GM12878 (cell line): ENCODE measurements at regions not wholly inside any gene's neighbourhood (a gene's known extent, or its start where the extent isn't known, plus 50 kb on each side); places are given as distances from the start of the nearest gene placed in this dataset.

ENCODE experiments used
- ATAC-seq: fragments of 200-7000 bp; cut with Tn5 transposase; 3 replicates; pipeline ENCODE4 v1.9.1; 2020; ENCODE audit warnings: mild to moderate bottlenecking, moderate library complexity
- BruUV-seq: library from RNA; stranded (reverse); fragments of 400-500 nt; replicated peaks from 2 replicates; lab custom pipeline; 2021; lab: Mats Ljungman, UMichigan
- CTCF ChIA-PET: fragments of 300-600 bp; sonication (Branson Sonifier 250); formaldehyde crosslinking; extraction: SDS; loops from one replicate; lab custom pipeline; 2021; ENCODE audit warnings: inconsistent platforms; lab: Yijun Ruan, JAX
- POLR2A ChIA-PET: fragments of 350-600 bp; formaldehyde crosslinking; extraction: SDS; loops from one replicate; lab custom pipeline; 2021; ENCODE audit warnings: inconsistent platforms; lab: Charles Lee
- RAD21 ChIA-PET: fragments of 300-600 bp; sonication (Branson Sonifier 250); formaldehyde crosslinking; loops from one replicate; lab custom pipeline; 2023; ENCODE audit warnings: antibody characterized with exemption; ENCODE audit not compliant: unreplicated experiment; lab: Charles Lee
- SMC1A ChIA-PET: fragments of 300-600 bp; sonication (Branson Sonifier 250); formaldehyde crosslinking; loops from one replicate; lab custom pipeline; 2023; ENCODE audit not compliant: unreplicated experiment, uncharacterized antibody; lab: Charles Lee
- DNase-seq: peaks from one replicate; pipeline ENCODE4 v3.0.0-alpha.2; 2011; ENCODE audit warnings: low read depth, low spot score
- FAIRE-seq: peaks from 3 replicates; lab custom pipeline; 2011; peaks lifted over from hg19 to GRCh38; lab: Jason Lieb, UNC
- H2AFZ ChIP-seq: 2 replicates; pipeline ENCODE4 v1.6.0; 2011; ENCODE audit warnings: low read depth, low read length, control low read depth; ENCODE audit not compliant: control insufficient read depth
- H3K27ac ChIP-seq: 2 replicates; pipeline ENCODE4 v1.5.1; 2011; ENCODE audit warnings: control low read depth; ENCODE audit not compliant: control insufficient read depth, insufficient read depth
- H3K27me3 ChIP-seq, 2 experiments: replicated peaks in 1 of 2; 2 replicates each; pipeline versions ENCODE4 v1.6.0 to v1.6.1; 2011; ENCODE audit warnings: low read length in 1 of 2; ENCODE audit not compliant: control insufficient read depth in 2 of 2, insufficient read depth in 2 of 2
- H3K36me3 ChIP-seq, 2 experiments: 2 replicates each; pipeline ENCODE4 v1.5.1; 2011; ENCODE audit warnings: low read length in 1 of 2; ENCODE audit not compliant: control insufficient read depth in 2 of 2, insufficient read depth in 2 of 2
- H3K4me1 ChIP-seq: 2 replicates; pipeline ENCODE4 v1.6.1; 2011; ENCODE audit warnings: mild to moderate bottlenecking, low read length, moderate library complexity, mixed read lengths; ENCODE audit not compliant: control insufficient read depth, insufficient read depth
- H3K4me2 ChIP-seq: 2 replicates; pipeline ENCODE4 v1.6.0; 2011; ENCODE audit warnings: control low read depth; ENCODE audit not compliant: control insufficient read depth, insufficient read depth
- H3K4me3 ChIP-seq: fragments of 200-600 bp; sonication (generic); 2 replicates; pipeline ENCODE4 v1.5.1; 2016
- H3K79me2 ChIP-seq: 2 replicates; pipeline ENCODE4 v1.6.0; 2011; ENCODE audit warnings: low read length; ENCODE audit not compliant: control insufficient read depth, insufficient read depth
- H3K9ac ChIP-seq: 2 replicates; pipeline ENCODE4 v1.8.0; 2011; ENCODE audit warnings: low read length, control low read depth, mixed read lengths; ENCODE audit not compliant: control insufficient read depth, insufficient read depth
- H3K9me3 ChIP-seq: replicated peaks from 3 replicates; pipeline ENCODE4 v1.5.1; 2011; ENCODE audit warnings: mild to moderate bottlenecking, low read length; ENCODE audit not compliant: control insufficient read depth, insufficient read depth
- H4K20me1 ChIP-seq: 2 replicates; pipeline ENCODE4 v1.6.0; 2011; ENCODE audit not compliant: control insufficient read depth, insufficient read depth
- ASH2L ChIP-seq: fragments of 300-600, 200-600 bp; sonication (generic); IDR thresholded peaks from 2 replicates; pipeline ENCODE4 v1.6.1; 2017; ENCODE audit warnings: low read depth, mild to moderate bottlenecking, borderline replicate concordance
- ATF2 ChIP-seq: IDR thresholded peaks from 2 replicates; pipeline ENCODE4 v1.6.1; 2012; ENCODE audit warnings: low read length, inconsistent platforms
- CBX5 ChIP-seq: sonication (generic); IDR thresholded peaks from 2 replicates; pipeline ENCODE4 v1.6.1; 2016; ENCODE audit warnings: low read depth, moderate library complexity, mild to moderate bottlenecking, inconsistent platforms
- HCFC1 ChIP-seq: fragments of 150-350 bp; IDR thresholded peaks from 2 replicates; pipeline ENCODE4 v1.6.1; 2014; ENCODE audit warnings: low read length
- POU2F2 ChIP-seq: IDR thresholded peaks from 3 replicates; pipeline ENCODE4 v1.6.1; 2011; ENCODE audit warnings: low read depth, mild to moderate bottlenecking, low read length, borderline replicate concordance
- RAD21 ChIP-seq: IDR thresholded peaks from 2 replicates; pipeline ENCODE4 v1.6.1; 2011; ENCODE audit warnings: mild to moderate bottlenecking, low read depth, low read length, moderate library complexity; ENCODE audit not compliant: insufficient read depth
- RB1 ChIP-seq: fragments of 450-650 bp; formaldehyde crosslinking; IDR thresholded peaks from 2 replicates; pipeline ENCODE4 v1.6.1; 2017; ENCODE audit warnings: mild to moderate bottlenecking, borderline replicate concordance
- SREBF1 ChIP-seq: IDR thresholded peaks from 2 replicates; pipeline ENCODE4 v1.6.1; 2012; ENCODE audit warnings: mild to moderate bottlenecking, low read length
- WGBS: methylation state at CpG from one replicate; pipeline ENCODE4 v1.1.6; 2016; ENCODE audit warnings: low lambda C conversion rate; ENCODE audit not compliant: insufficient replicate concordance, insufficient coverage; ENCODE audit errors: missing lambda C conversion rate; 5-methylcytosine and 5-hydroxymethylcytosine counted together
- in situ Hi-C: fragments of 300-500 bp; cut with MboI; formaldehyde crosslinking; loops from 9 replicates; pipeline ENCODE4 v1.14.3; 2018; ENCODE audit warnings: mixed read lengths
- intact Hi-C: fragments of 100-400 bp; cut with micrococcal nuclease; formaldehyde crosslinking; loops from one replicate; pipeline ENCODE4 v1.14.2; 2022; ENCODE audit not compliant: unreplicated experiment
- TF ChIP-seq, protein P1 (sequence below): IDR thresholded peaks from 2 replicates; pipeline ENCODE4 v1.6.1; 2012; ENCODE audit warnings: mild to moderate bottlenecking, low read depth, low read length
- TF ChIP-seq, protein P2 (sequence below): IDR thresholded peaks from 2 replicates; pipeline ENCODE4 v1.6.1; 2011; ENCODE audit warnings: borderline replicate concordance, low read depth, mild to moderate bottlenecking, moderate library complexity, low read length; ENCODE audit not compliant: insufficient read depth, poor library complexity, severe bottlenecking
- TF ChIP-seq, protein P3 (sequence below): fragments of 450-650 bp; formaldehyde crosslinking; IDR thresholded peaks from 2 replicates; pipeline ENCODE4 v1.4.0; 2020; ENCODE audit warnings: mild to moderate bottlenecking, moderate library complexity
- TF ChIP-seq, protein P4 (sequence below): IDR thresholded peaks from 2 replicates; pipeline ENCODE4 v1.6.1; 2011; ENCODE audit warnings: low read depth, low read length, improper control_type of control experiment, borderline replicate concordance

DNA sequence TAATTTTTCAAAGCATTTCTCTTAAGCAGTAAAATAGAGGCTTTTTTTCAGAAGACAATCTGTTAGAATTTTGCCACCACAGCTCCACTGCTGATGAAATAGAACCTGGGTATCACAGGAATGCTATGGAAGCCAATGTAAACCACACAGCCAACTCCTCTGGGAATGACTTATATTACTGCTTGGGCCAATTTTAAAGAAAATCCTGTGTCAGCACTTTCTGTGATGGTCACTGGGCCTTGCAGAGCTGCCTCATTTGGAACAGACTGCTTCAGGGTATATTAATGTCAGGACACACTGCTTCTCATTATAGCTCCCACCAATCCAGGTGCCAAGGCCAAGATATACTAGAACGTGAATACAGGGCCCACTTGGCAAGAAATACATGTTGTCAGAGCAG is 144.1 kb upstream of the ACTBL2 start:
- Histone ChIP-seq H3K9ac (no peak overlapping the region), H3K27me3 (no peaks in the 10 kb centered on the region), H4K20me1 (no peaks in the 10 kb centered on the region), H2AFZ (no peak overlapping the region), H3K36me3 (no peaks in the 10 kb centered on the region), H3K4me1 (no peaks in the 10 kb centered on the region), H3K4me3 (no peak overlapping the region), H3K4me2 (no peak overlapping the region), H3K9me3 (no peaks in the 10 kb centered on the region), H3K79me2 (no peaks in the 10 kb centered on the region), H3K27ac (no peak overlapping the region)
- DNase-seq (no peak), ATAC-seq (no peak), FAIRE-seq (no peak)
- CTCF ChIA-PET = interaction anchor here (1.0 kb wide), 1 partner anchor 11 kb away, joined by 3 read pairs; no protein-coding TSS in a partner anchor
- intact Hi-C loops (no loop called here), in situ Hi-C loops (no loop called here)
- BruUV-seq = no TSS peak
- SMC1A ChIA-PET = no interaction called here
- POLR2A ChIA-PET = no interaction called here
- WGBS = 0% methylated on average over 1 of the region's 1 CpG
- RAD21 ChIA-PET = no interaction called here
- TF ChIP-seq RB1 (no peak), POU2F2 (no peak), SREBF1 (no peak), ASH2L (no peak), CBX5 (no peak), HCFC1 (no peak), ATF2 (no peak), RAD21 (no peak)
- TF ChIP-seq, protein P1, sequence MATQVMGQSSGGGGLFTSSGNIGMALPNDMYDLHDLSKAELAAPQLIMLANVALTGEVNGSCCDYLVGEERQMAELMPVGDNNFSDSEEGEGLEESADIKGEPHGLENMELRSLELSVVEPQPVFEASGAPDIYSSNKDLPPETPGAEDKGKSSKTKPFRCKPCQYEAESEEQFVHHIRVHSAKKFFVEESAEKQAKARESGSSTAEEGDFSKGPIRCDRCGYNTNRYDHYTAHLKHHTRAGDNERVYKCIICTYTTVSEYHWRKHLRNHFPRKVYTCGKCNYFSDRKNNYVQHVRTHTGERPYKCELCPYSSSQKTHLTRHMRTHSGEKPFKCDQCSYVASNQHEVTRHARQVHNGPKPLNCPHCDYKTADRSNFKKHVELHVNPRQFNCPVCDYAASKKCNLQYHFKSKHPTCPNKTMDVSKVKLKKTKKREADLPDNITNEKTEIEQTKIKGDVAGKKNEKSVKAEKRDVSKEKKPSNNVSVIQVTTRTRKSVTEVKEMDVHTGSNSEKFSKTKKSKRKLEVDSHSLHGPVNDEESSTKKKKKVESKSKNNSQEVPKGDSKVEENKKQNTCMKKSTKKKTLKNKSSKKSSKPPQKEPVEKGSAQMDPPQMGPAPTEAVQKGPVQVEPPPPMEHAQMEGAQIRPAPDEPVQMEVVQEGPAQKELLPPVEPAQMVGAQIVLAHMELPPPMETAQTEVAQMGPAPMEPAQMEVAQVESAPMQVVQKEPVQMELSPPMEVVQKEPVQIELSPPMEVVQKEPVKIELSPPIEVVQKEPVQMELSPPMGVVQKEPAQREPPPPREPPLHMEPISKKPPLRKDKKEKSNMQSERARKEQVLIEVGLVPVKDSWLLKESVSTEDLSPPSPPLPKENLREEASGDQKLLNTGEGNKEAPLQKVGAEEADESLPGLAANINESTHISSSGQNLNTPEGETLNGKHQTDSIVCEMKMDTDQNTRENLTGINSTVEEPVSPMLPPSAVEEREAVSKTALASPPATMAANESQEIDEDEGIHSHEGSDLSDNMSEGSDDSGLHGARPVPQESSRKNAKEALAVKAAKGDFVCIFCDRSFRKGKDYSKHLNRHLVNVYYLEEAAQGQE = no peak
- TF ChIP-seq, protein P2, sequence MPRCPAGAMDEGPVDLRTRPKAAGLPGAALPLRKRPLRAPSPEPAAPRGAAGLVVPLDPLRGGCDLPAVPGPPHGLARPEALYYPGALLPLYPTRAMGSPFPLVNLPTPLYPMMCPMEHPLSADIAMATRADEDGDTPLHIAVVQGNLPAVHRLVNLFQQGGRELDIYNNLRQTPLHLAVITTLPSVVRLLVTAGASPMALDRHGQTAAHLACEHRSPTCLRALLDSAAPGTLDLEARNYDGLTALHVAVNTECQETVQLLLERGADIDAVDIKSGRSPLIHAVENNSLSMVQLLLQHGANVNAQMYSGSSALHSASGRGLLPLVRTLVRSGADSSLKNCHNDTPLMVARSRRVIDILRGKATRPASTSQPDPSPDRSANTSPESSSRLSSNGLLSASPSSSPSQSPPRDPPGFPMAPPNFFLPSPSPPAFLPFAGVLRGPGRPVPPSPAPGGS = no peak
- TF ChIP-seq, protein P3, sequence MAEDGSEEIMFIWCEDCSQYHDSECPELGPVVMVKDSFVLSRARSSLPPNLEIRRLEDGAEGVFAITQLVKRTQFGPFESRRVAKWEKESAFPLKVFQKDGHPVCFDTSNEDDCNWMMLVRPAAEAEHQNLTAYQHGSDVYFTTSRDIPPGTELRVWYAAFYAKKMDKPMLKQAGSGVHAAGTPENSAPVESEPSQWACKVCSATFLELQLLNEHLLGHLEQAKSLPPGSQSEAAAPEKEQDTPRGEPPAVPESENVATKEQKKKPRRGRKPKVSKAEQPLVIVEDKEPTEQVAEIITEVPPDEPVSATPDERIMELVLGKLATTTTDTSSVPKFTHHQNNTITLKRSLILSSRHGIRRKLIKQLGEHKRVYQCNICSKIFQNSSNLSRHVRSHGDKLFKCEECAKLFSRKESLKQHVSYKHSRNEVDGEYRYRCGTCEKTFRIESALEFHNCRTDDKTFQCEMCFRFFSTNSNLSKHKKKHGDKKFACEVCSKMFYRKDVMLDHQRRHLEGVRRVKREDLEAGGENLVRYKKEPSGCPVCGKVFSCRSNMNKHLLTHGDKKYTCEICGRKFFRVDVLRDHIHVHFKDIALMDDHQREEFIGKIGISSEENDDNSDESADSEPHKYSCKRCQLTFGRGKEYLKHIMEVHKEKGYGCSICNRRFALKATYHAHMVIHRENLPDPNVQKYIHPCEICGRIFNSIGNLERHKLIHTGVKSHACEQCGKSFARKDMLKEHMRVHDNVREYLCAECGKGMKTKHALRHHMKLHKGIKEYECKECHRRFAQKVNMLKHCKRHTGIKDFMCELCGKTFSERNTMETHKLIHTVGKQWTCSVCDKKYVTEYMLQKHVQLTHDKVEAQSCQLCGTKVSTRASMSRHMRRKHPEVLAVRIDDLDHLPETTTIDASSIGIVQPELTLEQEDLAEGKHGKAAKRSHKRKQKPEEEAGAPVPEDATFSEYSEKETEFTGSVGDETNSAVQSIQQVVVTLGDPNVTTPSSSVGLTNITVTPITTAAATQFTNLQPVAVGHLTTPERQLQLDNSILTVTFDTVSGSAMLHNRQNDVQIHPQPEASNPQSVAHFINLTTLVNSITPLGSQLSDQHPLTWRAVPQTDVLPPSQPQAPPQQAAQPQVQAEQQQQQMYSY (CRISPR knock-in tag) = no peak
- TF ChIP-seq, protein P4, sequence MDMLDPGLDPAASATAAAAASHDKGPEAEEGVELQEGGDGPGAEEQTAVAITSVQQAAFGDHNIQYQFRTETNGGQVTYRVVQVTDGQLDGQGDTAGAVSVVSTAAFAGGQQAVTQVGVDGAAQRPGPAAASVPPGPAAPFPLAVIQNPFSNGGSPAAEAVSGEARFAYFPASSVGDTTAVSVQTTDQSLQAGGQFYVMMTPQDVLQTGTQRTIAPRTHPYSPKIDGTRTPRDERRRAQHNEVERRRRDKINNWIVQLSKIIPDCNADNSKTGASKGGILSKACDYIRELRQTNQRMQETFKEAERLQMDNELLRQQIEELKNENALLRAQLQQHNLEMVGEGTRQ = no peak
